ENCODE measurements at regions not wholly inside any gene's neighbourhood (a gene's known extent, or its start where the extent isn't known, plus 50 kb on each side); places are given as distances from the start of the nearest gene placed in this dataset.

DNA sequence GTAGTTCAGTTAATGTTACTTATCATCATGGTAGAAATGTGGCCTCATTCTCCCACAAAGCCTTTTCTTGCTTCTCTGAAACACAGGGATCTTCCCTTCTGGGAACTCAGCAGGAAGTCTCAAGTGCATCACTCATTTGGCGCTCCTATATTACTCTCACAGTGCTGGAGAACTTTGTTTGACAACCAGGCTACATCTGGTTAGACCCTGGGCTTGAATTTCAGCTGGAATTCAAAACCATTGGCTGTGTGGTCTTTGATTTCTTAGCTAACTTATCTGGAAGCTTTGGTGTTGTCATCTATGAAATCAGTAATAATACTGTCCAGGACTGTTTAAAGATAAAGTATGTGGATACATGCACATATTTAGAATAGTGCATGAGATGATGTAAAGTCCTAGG, 1777.1 kb downstream of the MAT2B start:
- no peak for TF ChIP-seq EZH2phosphoT487 (conservative IDR thresholded peaks at IDR 0.05; ENCODE audit: low read length)
- TF ChIP-seq, protein P1, sequence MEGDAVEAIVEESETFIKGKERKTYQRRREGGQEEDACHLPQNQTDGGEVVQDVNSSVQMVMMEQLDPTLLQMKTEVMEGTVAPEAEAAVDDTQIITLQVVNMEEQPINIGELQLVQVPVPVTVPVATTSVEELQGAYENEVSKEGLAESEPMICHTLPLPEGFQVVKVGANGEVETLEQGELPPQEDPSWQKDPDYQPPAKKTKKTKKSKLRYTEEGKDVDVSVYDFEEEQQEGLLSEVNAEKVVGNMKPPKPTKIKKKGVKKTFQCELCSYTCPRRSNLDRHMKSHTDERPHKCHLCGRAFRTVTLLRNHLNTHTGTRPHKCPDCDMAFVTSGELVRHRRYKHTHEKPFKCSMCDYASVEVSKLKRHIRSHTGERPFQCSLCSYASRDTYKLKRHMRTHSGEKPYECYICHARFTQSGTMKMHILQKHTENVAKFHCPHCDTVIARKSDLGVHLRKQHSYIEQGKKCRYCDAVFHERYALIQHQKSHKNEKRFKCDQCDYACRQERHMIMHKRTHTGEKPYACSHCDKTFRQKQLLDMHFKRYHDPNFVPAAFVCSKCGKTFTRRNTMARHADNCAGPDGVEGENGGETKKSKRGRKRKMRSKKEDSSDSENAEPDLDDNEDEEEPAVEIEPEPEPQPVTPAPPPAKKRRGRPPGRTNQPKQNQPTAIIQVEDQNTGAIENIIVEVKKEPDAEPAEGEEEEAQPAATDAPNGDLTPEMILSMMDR (IDR thresholded peaks at IDR 0.05; ENCODE audit: insufficient read depth, low read length, poor library complexity, severe bottlenecking): no peak

All from SU-DHL-6 (cell line).